Retina (tissue), 1 donor: ENCODE measurements at regions not wholly inside any gene's neighbourhood (a gene's known extent, or its start where the extent isn't known, plus 50 kb on each side); places are given as distances from the start of the nearest gene placed in this dataset.

Experiments
- DNase-seq: peaks from one replicate; pipeline ENCODE4 v3.0.0-alpha.2; 2016

GRCh38 chr9:72431036-72431435, 66.0 kb upstream of the ZFAND5 start:
- DNase-seq = no peak

- DNase-seq = no peak
Observed at GRCh38 chr9:72428329-72428728, 63.3 kb upstream of the ZFAND5 start.

GRCh38 chr9:72427801-72428200, 62.8 kb upstream of the ZFAND5 start:
- DNase-seq = no peak

- DNase-seq = no peak
Observed at GRCh38 chr9:72424131-72424530, 59.1 kb upstream of the ZFAND5 start.

GRCh38 chr9:72422214-72422613, 57.2 kb upstream of the ZFAND5 start:
- DNase-seq = no peak

GRCh38 chr9:72420783-72421182, 55.8 kb upstream of the ZFAND5 start:
- no peak for DNase-seq

GRCh38 chr9:72415948-72416347, 50.9 kb upstream of the ZFAND5 start:
- no peak for DNase-seq

GRCh38 chr9:72415163-72415562, 50.2 kb upstream of the ZFAND5 start:
- DNase-seq = no peak
